ENCODE measurements at regions not wholly inside any gene's neighbourhood (a gene's known extent, or its start where the extent isn't known, plus 50 kb on each side); places are given as distances from the start of the nearest gene placed in this dataset.

GRCh38 chr20:48339986-48340882 lies 487.6 kb downstream of the PREX1 start:
- TF ChIP-seq CTCF (IDR thresholded peaks at IDR 0.05 in 2 of 3, conservative IDR thresholded peaks at IDR 0.05 in 1 of 3; ENCODE audit: control insufficient read depth in 2 of 3, extremely low read depth in 1 of 3, insufficient read depth in 1 of 3, low read depth in 3 of 3, low read length in 3 of 3) (no peak), FOS (IDR thresholded peaks at IDR 0.05; ENCODE audit: borderline replicate concordance, extremely low read depth, insufficient read length) (no peak), NRF1 (conservative IDR thresholded peaks at IDR 0.05; ENCODE audit: low read depth, low read length) (no peak), TCF3 (IDR thresholded peaks at IDR 0.05; ENCODE audit: borderline replicate concordance, insufficient read depth, low read depth, low read length) (no peak), POLR2A (IDR thresholded peaks at IDR 0.05; ENCODE audit: low read depth, low read length) (no peak), BACH1 (IDR thresholded peaks at IDR 0.05; ENCODE audit: borderline replicate concordance) (no peak), REST (IDR thresholded peaks at IDR 0.05; ENCODE audit: low read depth, low read length) (no peak), EZH2 (IDR thresholded peaks at IDR 0.05; ENCODE audit: borderline replicate concordance, control insufficient read depth, low read depth, low read length) (no peak), SPI1 (IDR thresholded peaks at IDR 0.05; ENCODE audit: borderline replicate concordance, insufficient read depth, low read depth, low read length) (no peak), NBN (IDR thresholded peaks at IDR 0.05) (no peak), NR2C1 (IDR thresholded peaks at IDR 0.05) (0 out of 2 replicates have a peak, but pooled peaks have one; percentile 4), MXI1 (IDR thresholded peaks at IDR 0.05; ENCODE audit: low read depth, low read length) (no peak), ZNF687 (IDR thresholded peaks at IDR 0.05) (no peak; the same call in 1 of the 2 replicates)
